ENCODE measurements at regions not wholly inside any gene's neighbourhood (a gene's known extent, or its start where the extent isn't known, plus 50 kb on each side); places are given as distances from the start of the nearest gene placed in this dataset.
"Not testable (repeated sequence)": the region's sequence is repeated elsewhere in the genome, so short reads cannot be mapped to it uniquely, and the experiment has no call there.

GRCh38 chr1:192884241-192884640, 75.4 kb downstream of the RGS2 start (continued):
- TF ChIP-seq ZNF138 (CRISPR knock-in tag; conservative IDR thresholded peaks at IDR 0.05) (no peak), SMAD3 (CRISPR knock-in tag; IDR thresholded peaks at IDR 0.05; ENCODE audit: borderline replicate concordance) (no peak), NFE2L1 (CRISPR knock-in tag; IDR thresholded peaks at IDR 0.05) (no peak), E2F5 (CRISPR knock-in tag; IDR thresholded peaks at IDR 0.05) (no peak), MXD4 (CRISPR knock-in tag; IDR thresholded peaks at IDR 0.05; ENCODE audit: borderline replicate concordance) (no peak), SP1 (CRISPR knock-in tag; conservative IDR thresholded peaks at IDR 0.05) (no peak), FOXP4 (CRISPR knock-in tag; IDR thresholded peaks at IDR 0.05) (no peak), ZNF232 (CRISPR knock-in tag; IDR thresholded peaks at IDR 0.05) (no peak), ZNF671 (CRISPR knock-in tag; IDR thresholded peaks at IDR 0.05) (no peak), NR3C1 (CRISPR knock-in tag; conservative IDR thresholded peaks at IDR 0.05; ENCODE audit: low read depth) (no peak), NFATC4 (CRISPR knock-in tag; IDR thresholded peaks at IDR 0.05) (no peak)
- TF ChIP-seq, protein P1, sequence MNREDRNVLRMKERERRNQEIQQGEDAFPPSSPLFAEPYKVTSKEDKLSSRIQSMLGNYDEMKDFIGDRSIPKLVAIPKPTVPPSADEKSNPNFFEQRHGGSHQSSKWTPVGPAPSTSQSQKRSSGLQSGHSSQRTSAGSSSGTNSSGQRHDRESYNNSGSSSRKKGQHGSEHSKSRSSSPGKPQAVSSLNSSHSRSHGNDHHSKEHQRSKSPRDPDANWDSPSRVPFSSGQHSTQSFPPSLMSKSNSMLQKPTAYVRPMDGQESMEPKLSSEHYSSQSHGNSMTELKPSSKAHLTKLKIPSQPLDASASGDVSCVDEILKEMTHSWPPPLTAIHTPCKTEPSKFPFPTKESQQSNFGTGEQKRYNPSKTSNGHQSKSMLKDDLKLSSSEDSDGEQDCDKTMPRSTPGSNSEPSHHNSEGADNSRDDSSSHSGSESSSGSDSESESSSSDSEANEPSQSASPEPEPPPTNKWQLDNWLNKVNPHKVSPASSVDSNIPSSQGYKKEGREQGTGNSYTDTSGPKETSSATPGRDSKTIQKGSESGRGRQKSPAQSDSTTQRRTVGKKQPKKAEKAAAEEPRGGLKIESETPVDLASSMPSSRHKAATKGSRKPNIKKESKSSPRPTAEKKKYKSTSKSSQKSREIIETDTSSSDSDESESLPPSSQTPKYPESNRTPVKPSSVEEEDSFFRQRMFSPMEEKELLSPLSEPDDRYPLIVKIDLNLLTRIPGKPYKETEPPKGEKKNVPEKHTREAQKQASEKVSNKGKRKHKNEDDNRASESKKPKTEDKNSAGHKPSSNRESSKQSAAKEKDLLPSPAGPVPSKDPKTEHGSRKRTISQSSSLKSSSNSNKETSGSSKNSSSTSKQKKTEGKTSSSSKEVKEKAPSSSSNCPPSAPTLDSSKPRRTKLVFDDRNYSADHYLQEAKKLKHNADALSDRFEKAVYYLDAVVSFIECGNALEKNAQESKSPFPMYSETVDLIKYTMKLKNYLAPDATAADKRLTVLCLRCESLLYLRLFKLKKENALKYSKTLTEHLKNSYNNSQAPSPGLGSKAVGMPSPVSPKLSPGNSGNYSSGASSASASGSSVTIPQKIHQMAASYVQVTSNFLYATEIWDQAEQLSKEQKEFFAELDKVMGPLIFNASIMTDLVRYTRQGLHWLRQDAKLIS (CRISPR knock-in tag; IDR thresholded peaks at IDR 0.05; ENCODE audit: borderline replicate concordance): no peak
- TF ChIP-seq, protein P2, sequence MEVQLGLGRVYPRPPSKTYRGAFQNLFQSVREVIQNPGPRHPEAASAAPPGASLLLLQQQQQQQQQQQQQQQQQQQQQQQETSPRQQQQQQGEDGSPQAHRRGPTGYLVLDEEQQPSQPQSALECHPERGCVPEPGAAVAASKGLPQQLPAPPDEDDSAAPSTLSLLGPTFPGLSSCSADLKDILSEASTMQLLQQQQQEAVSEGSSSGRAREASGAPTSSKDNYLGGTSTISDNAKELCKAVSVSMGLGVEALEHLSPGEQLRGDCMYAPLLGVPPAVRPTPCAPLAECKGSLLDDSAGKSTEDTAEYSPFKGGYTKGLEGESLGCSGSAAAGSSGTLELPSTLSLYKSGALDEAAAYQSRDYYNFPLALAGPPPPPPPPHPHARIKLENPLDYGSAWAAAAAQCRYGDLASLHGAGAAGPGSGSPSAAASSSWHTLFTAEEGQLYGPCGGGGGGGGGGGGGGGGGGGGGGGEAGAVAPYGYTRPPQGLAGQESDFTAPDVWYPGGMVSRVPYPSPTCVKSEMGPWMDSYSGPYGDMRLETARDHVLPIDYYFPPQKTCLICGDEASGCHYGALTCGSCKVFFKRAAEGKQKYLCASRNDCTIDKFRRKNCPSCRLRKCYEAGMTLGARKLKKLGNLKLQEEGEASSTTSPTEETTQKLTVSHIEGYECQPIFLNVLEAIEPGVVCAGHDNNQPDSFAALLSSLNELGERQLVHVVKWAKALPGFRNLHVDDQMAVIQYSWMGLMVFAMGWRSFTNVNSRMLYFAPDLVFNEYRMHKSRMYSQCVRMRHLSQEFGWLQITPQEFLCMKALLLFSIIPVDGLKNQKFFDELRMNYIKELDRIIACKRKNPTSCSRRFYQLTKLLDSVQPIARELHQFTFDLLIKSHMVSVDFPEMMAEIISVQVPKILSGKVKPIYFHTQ (CRISPR knock-in tag; IDR thresholded peaks at IDR 0.05): no peak
- TF ChIP-seq, protein P3, sequence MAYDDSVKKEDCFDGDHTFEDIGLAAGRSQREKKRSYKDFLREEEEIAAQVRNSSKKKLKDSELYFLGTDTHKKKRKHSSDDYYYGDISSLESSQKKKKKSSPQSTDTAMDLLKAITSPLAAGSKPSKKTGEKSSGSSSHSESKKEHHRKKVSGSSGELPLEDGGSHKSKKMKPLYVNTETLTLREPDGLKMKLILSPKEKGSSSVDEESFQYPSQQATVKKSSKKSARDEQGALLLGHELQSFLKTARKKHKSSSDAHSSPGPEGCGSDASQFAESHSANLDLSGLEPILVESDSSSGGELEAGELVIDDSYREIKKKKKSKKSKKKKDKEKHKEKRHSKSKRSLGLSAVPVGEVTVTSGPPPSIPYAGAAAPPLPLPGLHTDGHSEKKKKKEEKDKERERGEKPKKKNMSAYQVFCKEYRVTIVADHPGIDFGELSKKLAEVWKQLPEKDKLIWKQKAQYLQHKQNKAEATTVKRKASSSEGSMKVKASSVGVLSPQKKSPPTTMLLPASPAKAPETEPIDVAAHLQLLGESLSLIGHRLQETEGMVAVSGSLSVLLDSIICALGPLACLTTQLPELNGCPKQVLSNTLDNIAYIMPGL (CRISPR knock-in tag; IDR thresholded peaks at IDR 0.05): no peak

DNA sequence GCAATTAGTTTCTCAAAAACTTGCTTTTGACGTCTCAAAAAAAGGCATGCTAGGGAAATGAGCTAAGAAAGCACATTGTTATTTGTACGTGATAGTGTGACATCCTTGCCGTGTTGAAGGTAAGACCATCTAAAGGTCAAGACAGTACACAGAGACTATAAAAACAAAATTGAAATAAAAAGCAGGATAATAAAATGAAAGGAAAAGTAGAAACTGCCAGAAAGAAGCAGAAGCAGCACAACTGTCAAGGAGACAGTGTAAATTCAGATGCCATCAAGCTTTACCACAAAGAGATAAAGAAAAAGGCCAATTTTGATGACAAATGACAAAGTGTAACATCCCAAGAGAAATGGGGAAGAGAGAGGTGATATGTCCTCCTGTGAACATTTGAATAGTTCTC, 76.5 kb downstream of the RGS2 start:
- H3K36me3 Mint-ChIP-seq; CTCF ChIA-PET; ATAC-seq; H3K27me3 Mint-ChIP-seq (ENCODE audit: low read depth); H3K4me3 Mint-ChIP-seq; POLR2A ChIA-PET; DNase-seq (ENCODE audit: low spot score); H3K27ac Mint-ChIP-seq: not testable (repeated sequence)
- H3K9me3 Mint-ChIP-seq: peaks cover 30% of the 10 kb centered on the region
- peaks cover 20% of the 10 kb centered on the region for H3K4me1 Mint-ChIP-seq

All from WTC11 (cell line).